ENCODE measurements at regions not wholly inside any gene's neighbourhood (a gene's known extent, or its start where the extent isn't known, plus 50 kb on each side); places are given as distances from the start of the nearest gene placed in this dataset.

DNA sequence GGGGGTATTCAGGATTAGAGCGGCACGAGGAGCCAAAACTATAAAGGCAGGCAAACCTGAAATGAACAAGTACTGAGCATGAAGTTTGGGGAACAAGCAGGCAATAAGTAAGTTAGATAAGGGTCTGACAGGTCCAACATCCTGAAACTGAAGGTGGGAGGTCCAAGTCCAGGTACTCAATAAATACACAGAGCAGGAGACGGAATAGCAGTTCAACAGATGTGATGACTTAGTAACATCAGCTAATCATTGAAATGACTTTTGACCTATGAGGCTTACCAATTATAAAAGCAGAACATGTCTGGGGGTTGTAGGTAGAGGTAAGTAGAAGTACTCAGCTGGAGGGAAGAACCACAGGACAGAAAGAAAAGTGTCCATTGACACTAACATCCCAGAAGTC lies 132.8 kb upstream of the PDZRN3 start:
- TF ChIP-seq CTCF (IDR thresholded peaks at IDR 0.05): no peak
- TF ChIP-seq POLR2A (IDR thresholded peaks at IDR 0.05): no peak
- TF ChIP-seq POLR2AphosphoS5 (IDR thresholded peaks at IDR 0.05): no peak

Data from stomach (tissue), 4 donors.